WTC11 (cell line): ENCODE measurements at regions not wholly inside any gene's neighbourhood (a gene's known extent, or its start where the extent isn't known, plus 50 kb on each side); places are given as distances from the start of the nearest gene placed in this dataset.
"Not testable (repeated sequence)": the region's sequence is repeated elsewhere in the genome, so short reads cannot be mapped to it uniquely, and the experiment has no call there.

Experiments
- ATF1 ChIP-seq: sonication (generic); formaldehyde crosslinking; IDR thresholded peaks from 2 replicates; pipeline ENCODE4 v1.8.1; 2023; ENCODE audit warnings: mild to moderate bottlenecking, moderate library complexity, missing genetic modification reagents
- CBFB ChIP-seq: sonication (generic); formaldehyde crosslinking; IDR thresholded peaks from 2 replicates; pipeline ENCODE4 v1.8.1; 2022; ENCODE audit warnings: mild to moderate bottlenecking, low read depth, missing genetic modification reagents
- ELF4 ChIP-seq: sonication (generic); formaldehyde crosslinking; IDR thresholded peaks from 2 replicates; pipeline ENCODE4 v1.8.1; 2022; ENCODE audit warnings: low read depth, mild to moderate bottlenecking, moderate library complexity, missing genetic modification reagents
- FOXP1 ChIP-seq: sonication (generic); formaldehyde crosslinking; IDR thresholded peaks from 2 replicates; pipeline ENCODE4 v1.8.0; 2022; ENCODE audit warnings: missing genetic modification reagents, mild to moderate bottlenecking, moderate library complexity, borderline replicate concordance
- MXD4 ChIP-seq: fragments of 250-450 bp; sonication (Bioruptor Pico); IDR thresholded peaks from 2 replicates; pipeline ENCODE4 v1.8.0; 2021; ENCODE audit warnings: mild to moderate bottlenecking, moderate library complexity, borderline replicate concordance
- NFE2L1 ChIP-seq: sonication (generic); formaldehyde crosslinking; IDR thresholded peaks from 2 replicates; pipeline ENCODE4 v1.8.1; 2023; ENCODE audit warnings: missing genetic modification reagents
- RORB ChIP-seq: fragments of 250-450 bp; sonication (Bioruptor Pico); IDR thresholded peaks from 2 replicates; pipeline ENCODE4 v1.9.0; 2021; ENCODE audit warnings: mild to moderate bottlenecking
- ZNF138 ChIP-seq: sonication (generic); formaldehyde crosslinking; conservative IDR thresholded peaks from 2 replicates; pipeline ENCODE4 v1.8.1; 2022; ENCODE audit warnings: mild to moderate bottlenecking, moderate library complexity, missing genetic modification reagents
- TF ChIP-seq, protein P1 (sequence below): fragments of 200-600 bp; IDR thresholded peaks from 2 replicates; pipeline ENCODE4 v1.8.0; 2022; ENCODE audit warnings: antibody characterized with exemption
- TF ChIP-seq, protein P2 (sequence below): sonication (generic); formaldehyde crosslinking; IDR thresholded peaks from 2 replicates; pipeline ENCODE4 v1.8.0; 2022; ENCODE audit warnings: missing genetic modification reagents
- TF ChIP-seq, protein P3 (sequence below): sonication (generic); formaldehyde crosslinking; IDR thresholded peaks from 2 replicates; pipeline ENCODE4 v1.8.1; 2022; ENCODE audit warnings: mild to moderate bottlenecking, missing genetic modification reagents, moderate library complexity, borderline replicate concordance

DNA sequence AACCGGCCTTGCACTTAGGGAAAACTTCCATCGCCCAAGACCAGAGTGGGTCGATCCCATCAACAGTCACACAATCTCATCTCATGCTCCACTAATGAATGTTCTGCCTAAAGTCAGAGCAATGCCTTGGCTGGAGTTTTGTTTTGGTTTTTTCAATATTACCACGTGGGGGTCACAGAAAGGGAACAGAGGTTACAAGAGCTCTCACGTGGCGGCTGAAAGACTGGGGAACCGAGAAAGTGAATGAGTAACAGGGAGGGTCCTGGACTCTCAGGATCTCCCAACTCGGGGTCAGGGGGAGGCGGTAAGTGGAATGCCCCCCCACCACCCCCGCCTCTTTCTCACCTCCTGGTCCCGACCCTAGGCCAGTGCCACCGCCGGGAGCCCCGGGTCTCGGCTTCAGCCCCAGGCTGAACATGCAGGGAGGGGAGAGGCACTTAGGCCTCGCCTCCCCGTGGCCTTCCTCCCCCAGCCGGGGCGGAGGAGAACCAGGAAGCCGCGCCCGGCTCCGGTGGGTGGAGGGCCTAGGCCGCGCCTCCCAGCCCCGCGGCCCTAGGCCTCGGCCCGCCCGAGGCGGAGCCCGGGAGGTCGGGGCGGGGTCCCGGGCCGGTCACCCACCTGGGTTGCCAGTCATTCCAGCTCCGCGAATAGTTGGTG lies 68.7 kb upstream of the SPN start:
- TF ChIP-seq, protein P1, sequence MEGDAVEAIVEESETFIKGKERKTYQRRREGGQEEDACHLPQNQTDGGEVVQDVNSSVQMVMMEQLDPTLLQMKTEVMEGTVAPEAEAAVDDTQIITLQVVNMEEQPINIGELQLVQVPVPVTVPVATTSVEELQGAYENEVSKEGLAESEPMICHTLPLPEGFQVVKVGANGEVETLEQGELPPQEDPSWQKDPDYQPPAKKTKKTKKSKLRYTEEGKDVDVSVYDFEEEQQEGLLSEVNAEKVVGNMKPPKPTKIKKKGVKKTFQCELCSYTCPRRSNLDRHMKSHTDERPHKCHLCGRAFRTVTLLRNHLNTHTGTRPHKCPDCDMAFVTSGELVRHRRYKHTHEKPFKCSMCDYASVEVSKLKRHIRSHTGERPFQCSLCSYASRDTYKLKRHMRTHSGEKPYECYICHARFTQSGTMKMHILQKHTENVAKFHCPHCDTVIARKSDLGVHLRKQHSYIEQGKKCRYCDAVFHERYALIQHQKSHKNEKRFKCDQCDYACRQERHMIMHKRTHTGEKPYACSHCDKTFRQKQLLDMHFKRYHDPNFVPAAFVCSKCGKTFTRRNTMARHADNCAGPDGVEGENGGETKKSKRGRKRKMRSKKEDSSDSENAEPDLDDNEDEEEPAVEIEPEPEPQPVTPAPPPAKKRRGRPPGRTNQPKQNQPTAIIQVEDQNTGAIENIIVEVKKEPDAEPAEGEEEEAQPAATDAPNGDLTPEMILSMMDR, result not testable (repeated sequence)
- not testable (repeated sequence) for TF ChIP-seq ZNF138 (CRISPR knock-in tag); FOXP1 (CRISPR knock-in tag); NFE2L1 (CRISPR knock-in tag); RORB; MXD4 (CRISPR knock-in tag); ELF4 (CRISPR knock-in tag); ATF1 (CRISPR knock-in tag); CBFB (CRISPR knock-in tag)
- TF ChIP-seq, protein P2, sequence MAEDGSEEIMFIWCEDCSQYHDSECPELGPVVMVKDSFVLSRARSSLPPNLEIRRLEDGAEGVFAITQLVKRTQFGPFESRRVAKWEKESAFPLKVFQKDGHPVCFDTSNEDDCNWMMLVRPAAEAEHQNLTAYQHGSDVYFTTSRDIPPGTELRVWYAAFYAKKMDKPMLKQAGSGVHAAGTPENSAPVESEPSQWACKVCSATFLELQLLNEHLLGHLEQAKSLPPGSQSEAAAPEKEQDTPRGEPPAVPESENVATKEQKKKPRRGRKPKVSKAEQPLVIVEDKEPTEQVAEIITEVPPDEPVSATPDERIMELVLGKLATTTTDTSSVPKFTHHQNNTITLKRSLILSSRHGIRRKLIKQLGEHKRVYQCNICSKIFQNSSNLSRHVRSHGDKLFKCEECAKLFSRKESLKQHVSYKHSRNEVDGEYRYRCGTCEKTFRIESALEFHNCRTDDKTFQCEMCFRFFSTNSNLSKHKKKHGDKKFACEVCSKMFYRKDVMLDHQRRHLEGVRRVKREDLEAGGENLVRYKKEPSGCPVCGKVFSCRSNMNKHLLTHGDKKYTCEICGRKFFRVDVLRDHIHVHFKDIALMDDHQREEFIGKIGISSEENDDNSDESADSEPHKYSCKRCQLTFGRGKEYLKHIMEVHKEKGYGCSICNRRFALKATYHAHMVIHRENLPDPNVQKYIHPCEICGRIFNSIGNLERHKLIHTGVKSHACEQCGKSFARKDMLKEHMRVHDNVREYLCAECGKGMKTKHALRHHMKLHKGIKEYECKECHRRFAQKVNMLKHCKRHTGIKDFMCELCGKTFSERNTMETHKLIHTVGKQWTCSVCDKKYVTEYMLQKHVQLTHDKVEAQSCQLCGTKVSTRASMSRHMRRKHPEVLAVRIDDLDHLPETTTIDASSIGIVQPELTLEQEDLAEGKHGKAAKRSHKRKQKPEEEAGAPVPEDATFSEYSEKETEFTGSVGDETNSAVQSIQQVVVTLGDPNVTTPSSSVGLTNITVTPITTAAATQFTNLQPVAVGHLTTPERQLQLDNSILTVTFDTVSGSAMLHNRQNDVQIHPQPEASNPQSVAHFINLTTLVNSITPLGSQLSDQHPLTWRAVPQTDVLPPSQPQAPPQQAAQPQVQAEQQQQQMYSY (CRISPR knock-in tag), result not testable (repeated sequence)
- TF ChIP-seq, protein P3, sequence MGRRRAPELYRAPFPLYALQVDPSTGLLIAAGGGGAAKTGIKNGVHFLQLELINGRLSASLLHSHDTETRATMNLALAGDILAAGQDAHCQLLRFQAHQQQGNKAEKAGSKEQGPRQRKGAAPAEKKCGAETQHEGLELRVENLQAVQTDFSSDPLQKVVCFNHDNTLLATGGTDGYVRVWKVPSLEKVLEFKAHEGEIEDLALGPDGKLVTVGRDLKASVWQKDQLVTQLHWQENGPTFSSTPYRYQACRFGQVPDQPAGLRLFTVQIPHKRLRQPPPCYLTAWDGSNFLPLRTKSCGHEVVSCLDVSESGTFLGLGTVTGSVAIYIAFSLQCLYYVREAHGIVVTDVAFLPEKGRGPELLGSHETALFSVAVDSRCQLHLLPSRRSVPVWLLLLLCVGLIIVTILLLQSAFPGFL (CRISPR knock-in tag), result not testable (repeated sequence)
